H54 (cell line): ENCODE measurements at regions not wholly inside any gene's neighbourhood (a gene's known extent, or its start where the extent isn't known, plus 50 kb on each side); places are given as distances from the start of the nearest gene placed in this dataset.

ENCODE experiments used
- DNase-seq: peaks from one replicate; pipeline ENCODE4 v3.0.0; 2011; ENCODE audit warnings: low spot score, mixed read lengths; ENCODE audit not compliant: insufficient read length
- FAIRE-seq: peaks from 3 replicates; lab custom pipeline; 2011; peaks lifted over from hg19 to GRCh38; lab: Jason Lieb, UNC
- POLR2A ChIP-seq: IDR thresholded peaks from 2 replicates; pipeline ENCODE4 v1.6.1; 2011; ENCODE audit warnings: low read depth, mild to moderate bottlenecking, low read length

DNA sequence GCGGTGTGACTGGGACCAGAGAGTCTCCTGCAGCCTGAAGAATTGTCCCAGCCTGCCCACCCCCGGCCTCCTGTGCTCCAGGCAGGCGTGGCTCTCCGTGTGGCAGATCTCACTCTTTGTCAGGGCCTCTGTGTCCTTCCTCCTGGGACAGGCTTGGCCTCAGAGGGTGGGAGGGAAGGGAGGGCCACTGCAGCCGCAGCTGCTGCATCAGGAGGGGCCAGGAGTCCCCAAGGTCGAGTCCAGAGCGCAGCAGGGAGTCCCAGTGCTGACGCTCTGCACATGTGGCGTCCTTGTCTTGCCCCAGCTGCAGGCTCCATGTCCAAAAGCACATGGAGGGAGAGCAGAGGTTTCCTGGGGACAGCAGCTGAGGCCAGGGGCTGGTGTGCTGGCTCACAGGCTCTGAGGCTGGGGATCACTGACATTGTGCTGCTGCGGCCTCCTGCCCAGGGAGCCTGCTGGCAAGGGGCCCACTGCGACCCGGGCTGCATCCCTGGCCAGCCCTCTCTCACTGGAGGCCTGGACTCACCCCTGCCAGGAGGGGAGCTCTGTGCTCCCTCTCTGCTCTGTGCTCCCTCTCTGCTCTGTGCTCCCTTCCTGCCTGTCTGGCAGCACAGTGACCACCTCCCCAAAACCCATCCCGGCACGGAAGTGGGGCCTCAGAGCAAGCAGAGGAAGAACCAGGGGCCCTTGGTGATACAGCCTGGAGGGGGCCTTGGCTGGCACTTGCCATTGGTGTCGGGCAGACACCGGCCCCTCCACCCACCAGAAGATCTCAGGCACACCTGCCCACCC is 114.6 kb upstream of the RET start:
- DNase-seq (no peak), FAIRE-seq (no peak)
- no peak for TF ChIP-seq POLR2A

DNA sequence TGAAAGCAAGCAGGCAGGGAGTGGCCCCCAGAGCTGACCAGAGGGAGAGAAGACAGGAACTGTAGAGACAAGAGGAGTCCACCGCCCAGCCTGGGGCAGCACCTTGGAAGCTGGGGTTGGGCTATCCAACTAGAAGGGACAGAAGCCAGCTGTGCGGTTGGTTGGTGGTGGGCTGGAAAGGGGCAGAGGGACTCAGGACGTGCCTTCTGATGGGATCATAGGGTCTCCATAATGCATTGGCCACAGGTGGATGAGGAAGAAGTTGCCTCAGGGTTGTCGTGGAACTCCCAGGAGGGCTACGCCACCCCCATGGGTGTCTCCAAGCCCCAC is 114.0 kb upstream of the RET start:
- no peak for TF ChIP-seq POLR2A
- no peak for DNase-seq
- no peak for FAIRE-seq

DNA sequence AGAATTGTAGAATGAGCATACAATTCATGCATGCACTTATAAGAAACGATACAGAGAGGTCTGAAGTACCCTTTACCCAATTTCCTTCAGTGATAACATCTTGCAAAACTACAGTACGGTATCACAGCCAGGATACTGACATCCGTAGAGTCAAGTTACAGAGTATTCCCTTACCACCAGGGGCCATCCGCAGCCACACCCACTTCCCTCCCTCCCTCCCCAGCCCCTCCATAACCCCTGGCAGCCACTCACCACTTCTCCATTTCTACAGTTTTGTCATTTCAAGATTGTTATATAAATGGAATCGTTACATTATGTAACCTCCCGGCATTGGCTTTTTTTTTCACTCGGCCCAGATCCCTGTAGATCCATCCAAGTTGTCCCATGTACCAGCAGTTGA is 113.6 kb upstream of the RET start:
- DNase-seq (no peak), FAIRE-seq (no peak)
- TF ChIP-seq POLR2A = no peak

- TF ChIP-seq POLR2A = no peak
- FAIRE-seq (no peak), DNase-seq (no peak)
Observed at GRCh38 chr10:42969147-42969546, 107.7 kb upstream of the RET start.

DNA sequence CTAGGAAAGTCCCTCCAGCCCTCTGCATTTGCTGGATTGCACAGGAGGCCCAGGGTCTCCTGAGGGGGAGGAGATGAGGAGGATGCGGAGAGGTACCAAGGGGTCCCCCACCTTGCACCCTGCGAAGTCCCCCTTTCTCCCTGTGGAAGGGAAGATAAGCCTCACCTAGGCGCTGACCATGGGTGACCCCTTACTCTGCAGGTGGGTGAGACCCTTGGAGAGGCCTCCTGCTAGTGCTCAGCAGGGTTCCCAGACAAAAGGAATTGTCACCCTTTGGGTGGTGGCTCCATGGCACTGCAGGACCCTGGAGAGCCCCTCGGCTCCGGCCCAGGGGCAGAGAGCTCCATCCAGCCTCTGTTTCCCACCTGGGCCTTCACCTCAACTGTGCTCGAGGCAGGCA is 107.0 kb upstream of the RET start:
- no peak for FAIRE-seq
- DNase-seq = no peak
- TF ChIP-seq POLR2A = no peak

DNA sequence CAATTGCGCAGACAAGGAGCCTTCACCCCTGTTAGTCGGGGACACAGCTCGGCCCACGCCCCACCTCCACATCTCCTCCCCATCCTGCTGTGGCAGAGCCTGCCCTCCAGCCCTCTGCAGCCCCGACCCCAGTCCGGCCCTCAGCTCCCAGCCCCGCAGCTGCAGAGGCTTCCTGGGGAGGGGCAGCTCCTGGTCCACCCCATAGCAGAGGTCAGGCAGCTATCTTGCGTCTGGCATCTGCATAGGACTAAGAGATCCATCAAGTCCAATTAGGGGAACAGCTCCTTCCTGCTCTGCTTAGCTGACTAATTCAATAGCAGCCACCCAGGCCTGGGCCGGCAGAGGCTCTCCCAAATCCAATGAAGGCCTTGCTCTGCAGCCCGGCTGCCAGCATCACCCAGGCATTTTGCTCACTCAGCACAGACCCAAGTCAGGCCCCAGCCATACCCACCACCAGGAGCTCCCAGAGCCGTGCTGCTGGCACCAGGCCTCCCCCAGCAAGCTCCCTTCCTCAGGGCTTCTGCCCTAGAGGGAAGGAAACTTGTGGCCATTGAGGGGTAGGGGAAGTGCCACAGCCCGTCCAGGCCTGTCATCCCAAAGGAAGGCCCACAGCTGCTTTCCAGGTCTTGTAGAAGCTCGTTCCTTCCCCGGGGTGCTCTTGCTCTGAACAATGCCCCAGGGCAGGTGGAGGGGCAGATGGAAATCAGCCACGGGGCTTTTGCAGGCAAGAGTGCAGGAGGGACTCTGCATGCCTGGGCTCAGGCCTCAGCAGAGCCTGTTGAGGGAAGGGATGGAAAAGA is 106.2 kb upstream of the RET start:
- FAIRE-seq (no peak), DNase-seq (no peak)

GRCh38 chr10:42971251-42971599 is 105.6 kb upstream of the RET start:
- no peak for DNase-seq
- TF ChIP-seq POLR2A = no peak
- FAIRE-seq = no peak

More for the DNA sequence above, 106.2 kb upstream of the RET start:
- no peak for TF ChIP-seq POLR2A

GRCh38 chr10:42972946-42973345 is 103.9 kb upstream of the RET start:
- DNase-seq = no peak
- no peak for TF ChIP-seq POLR2A
- no peak for FAIRE-seq

- no peak for TF ChIP-seq POLR2A
- no peak for DNase-seq
- FAIRE-seq = no peak
Observed at GRCh38 chr10:42973411-42973810, 103.5 kb upstream of the RET start.

- no peak for TF ChIP-seq POLR2A
- FAIRE-seq (no peak), DNase-seq (no peak)
Observed at GRCh38 chr10:42973870-42974692, 102.8 kb upstream of the RET start.

- no peak for TF ChIP-seq POLR2A
- no peak for DNase-seq
- FAIRE-seq = no peak
Observed at GRCh38 chr10:42974693-42975002, 102.2 kb upstream of the RET start.

GRCh38 chr10:42975005-42975493 is 101.8 kb upstream of the RET start:
- no peak for DNase-seq
- TF ChIP-seq POLR2A = no peak
- no peak for FAIRE-seq

DNA sequence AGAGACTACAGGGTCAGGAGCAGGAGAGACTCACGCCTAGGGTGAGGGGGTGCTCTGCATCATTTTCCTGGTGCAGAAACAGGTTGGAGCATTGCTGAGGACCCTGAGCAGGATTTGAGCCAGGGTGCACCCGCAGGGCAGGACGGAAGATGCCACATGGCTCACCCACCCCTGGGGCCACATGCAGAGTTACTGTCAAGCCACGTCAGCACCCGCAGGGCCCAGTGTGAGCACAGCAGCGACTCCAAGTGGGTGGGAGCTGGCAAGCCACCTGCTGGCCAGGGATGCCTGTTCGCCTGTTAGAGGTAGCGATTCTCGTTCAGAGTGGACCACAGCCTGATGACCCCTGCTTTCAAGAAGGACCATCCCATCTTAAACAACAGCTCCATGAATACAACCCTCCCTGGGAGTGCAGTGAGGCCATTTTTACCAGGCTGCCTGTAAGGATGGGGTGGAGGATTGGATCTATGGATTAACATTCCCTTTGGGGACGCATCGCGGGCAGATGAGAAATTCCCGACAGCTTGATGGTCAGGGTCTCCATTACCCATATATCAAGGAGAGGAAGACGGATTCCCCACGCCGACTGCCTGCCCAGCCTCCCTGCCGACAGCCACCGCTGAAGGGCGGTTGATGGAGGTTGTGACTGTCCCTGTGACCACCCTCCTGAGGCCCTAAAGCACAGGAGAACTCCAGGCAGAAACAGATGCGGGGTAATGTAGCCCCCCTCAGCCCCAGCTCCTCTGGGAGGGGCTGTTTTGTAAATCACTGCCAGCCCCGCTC is 101.1 kb upstream of the RET start:
- FAIRE-seq (no peak), DNase-seq (no peak)
- no peak for TF ChIP-seq POLR2A

DNA sequence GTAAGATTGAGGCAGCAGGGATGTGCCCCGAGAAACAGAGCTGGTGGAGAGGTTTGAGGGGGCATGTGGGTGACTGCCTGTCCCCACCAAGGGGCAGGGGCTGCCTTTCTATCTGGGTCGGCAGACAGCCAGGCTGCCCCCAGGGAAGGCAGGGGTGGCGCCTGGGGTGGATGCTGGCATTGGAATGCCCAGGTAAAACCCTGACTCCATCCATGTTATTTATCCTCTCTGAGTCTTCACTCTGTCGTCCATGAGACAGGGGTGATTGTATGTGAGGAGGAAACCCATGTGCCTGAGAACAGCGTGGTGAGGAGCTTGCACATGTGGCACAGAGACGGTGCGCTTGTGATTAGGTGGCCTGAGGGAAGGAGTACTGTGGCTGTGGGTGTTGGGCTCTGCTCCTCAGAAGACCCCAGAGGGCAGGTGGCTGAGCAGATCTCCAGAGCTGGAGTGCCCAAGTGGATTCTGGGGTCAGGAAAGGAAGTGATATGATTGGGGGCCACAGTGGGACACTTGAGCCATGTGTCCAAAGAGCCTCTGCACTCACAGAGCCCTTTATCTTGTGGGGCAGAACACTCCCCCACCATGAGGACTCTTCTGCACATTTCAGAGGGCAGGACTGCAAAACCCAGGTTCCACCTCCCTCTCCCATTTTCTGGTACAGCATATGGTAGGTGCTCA is 100.4 kb upstream of the RET start:
- no peak for FAIRE-seq
- DNase-seq = no peak
- TF ChIP-seq POLR2A = no peak
